Left lung (tissue), 4 donors: ENCODE measurements at regions not wholly inside any gene's neighbourhood (a gene's known extent, or its start where the extent isn't known, plus 50 kb on each side); places are given as distances from the start of the nearest gene placed in this dataset.

ENCODE experiments used
- ATAC-seq: fragments of 200-7000 bp; cut with Tn5 transposase; one replicate; pipeline ENCODE4 v1.9.1; 2020; ENCODE audit warnings: moderate library complexity
- DNase-seq, 4 donors: peaks; one replicate each; pipeline ENCODE4 v3.0.0-alpha.2; 2013 to 2020
- H3K27ac ChIP-seq, 2 donors: fragments of 200-600 bp; sonication (generic) in 1 of 2; one replicate each; pipeline versions ENCODE4 v1.5.0 to v1.8.0; 2020 to 2021
- H3K27me3 ChIP-seq, 2 donors: fragments of 200-600 bp; sonication (generic) in 1 of 2; one replicate each; pipeline versions ENCODE4 v1.5.0 to v1.8.0; 2020 to 2021
- H3K36me3 ChIP-seq, 2 donors: fragments of 200-600 bp; sonication (generic) in 1 of 2; one replicate each; pipeline versions ENCODE4 v1.5.0 to v1.8.0; 2020 to 2021
- H3K4me1 ChIP-seq, 2 donors: fragments of 200-600 bp; one replicate each; pipeline ENCODE4 v1.8.0; 2021
- H3K4me3 ChIP-seq, 2 donors: fragments of 200-600 bp; sonication (generic) in 1 of 2; one replicate each; pipeline versions ENCODE4 v1.5.0 to v1.8.0; 2020 to 2021; ENCODE audit warnings: mild to moderate bottlenecking in 1 of 2
- H3K9me3 ChIP-seq, 2 donors: fragments of 200-600 bp; sonication (generic) in 1 of 2; one replicate each; pipeline versions ENCODE4 v1.5.0 to v1.8.0; 2020 to 2021
- CTCF ChIP-seq, 2 donors: fragments of 200-600 bp; sonication (generic) in 1 of 2; IDR thresholded peaks; one replicate each; pipeline versions ENCODE4 v1.5.0 to v1.8.0; 2021; ENCODE audit warnings: antibody characterized with exemption in 2 of 2
- intact Hi-C, 2 donors: fragments of 100-400 bp; cut with DNase I; formaldehyde crosslinking; loops; one replicate each; pipeline versions ENCODE4 v1.11.2 to v1.14.2; 2022
- donor health status: DM: no; HTN: yes; CAD: no.
- donor health status: DM: no; HTN: no; CAD: no.

GRCh38 chr18:32549248-32550110, 78.8 kb upstream of the GAREM1 start:
- H3K4me3 ChIP-seq: no peak overlapping the region
- H3K36me3 ChIP-seq: no peaks in the 10 kb centered on the region
- ATAC-seq (peak; percentile 90), DNase-seq (peak in 2 of 4 donors; percentile 12 to 58)
- intact Hi-C loops: loop anchor here in 1 of 2 donors (5.0 to 10.0 kb wide), 2 partner anchors 275 to 392 kb away; no protein-coding TSS in a partner anchor
- H3K4me1 ChIP-seq: no peaks in the 10 kb centered on the region
- H3K27me3 ChIP-seq: no peaks in the 10 kb centered on the region
- peak; percentile 47 to 51 for TF ChIP-seq CTCF (IDR thresholded peaks at IDR 0.05)
- H3K27ac ChIP-seq: no peak overlapping the region
- H3K9me3 ChIP-seq: no peaks in the 10 kb centered on the region

GRCh38 chr18:32548688-32549087, 78.0 kb upstream of the GAREM1 start:
- Histone ChIP-seq H3K27ac (no peak overlapping the region), H3K4me1 (no peaks in the 10 kb centered on the region), H3K4me3 (no peak overlapping the region), H3K27me3 (no peaks in the 10 kb centered on the region), H3K36me3 (no peaks in the 10 kb centered on the region), H3K9me3 (no peaks in the 10 kb centered on the region)
- ATAC-seq (no peak), DNase-seq (no peak)
- intact Hi-C loops: loop anchor here in 1 of 2 donors (10.0 kb wide), 1 partner anchor 274 kb away; no protein-coding TSS in a partner anchor
- no peak for TF ChIP-seq CTCF (IDR thresholded peaks at IDR 0.05)

- intact Hi-C loops: loop anchor here in 1 of 2 donors (10.0 kb wide), 1 partner anchor 271 kb away; no protein-coding TSS in a partner anchor
- ATAC-seq: no peak
- H3K27ac ChIP-seq: no peak overlapping the region
- H3K27me3 ChIP-seq: no peaks in the 10 kb centered on the region
- no peak for TF ChIP-seq CTCF (IDR thresholded peaks at IDR 0.05)
- no peaks in the 10 kb centered on the region for H3K9me3 ChIP-seq
- H3K4me1 ChIP-seq: no peaks in the 10 kb centered on the region
- no peak overlapping the region for H3K4me3 ChIP-seq
- no peaks in the 10 kb centered on the region for H3K36me3 ChIP-seq
- no peak for DNase-seq
Measured at GRCh38 chr18:32545631-32546030, 74.9 kb upstream of the GAREM1 start.

- DNase-seq (no peak), ATAC-seq (no peak)
- no peak for TF ChIP-seq CTCF (IDR thresholded peaks at IDR 0.05)
- Histone ChIP-seq H3K9me3 (no peaks in the 10 kb centered on the region), H3K4me3 (no peak overlapping the region), H3K27ac (no peak overlapping the region), H3K36me3 (no peaks in the 10 kb centered on the region), H3K4me1 (no peaks in the 10 kb centered on the region), H3K27me3 (no peaks in the 10 kb centered on the region)
- intact Hi-C loops: loop anchor here in 1 of 2 donors (10.0 kb wide), 1 partner anchor 269 kb away; no protein-coding TSS in a partner anchor
Measured at GRCh38 chr18:32544088-32544487, 73.4 kb upstream of the GAREM1 start.

- no peak for ATAC-seq
- H3K36me3 ChIP-seq: no peaks in the 10 kb centered on the region
- H3K9me3 ChIP-seq: no peaks in the 10 kb centered on the region
- no peaks in the 10 kb centered on the region for H3K4me1 ChIP-seq
- no peak overlapping the region for H3K27ac ChIP-seq
- intact Hi-C loops: loop anchor here in 1 of 2 donors (10.0 kb wide), 1 partner anchor 268 kb away; no protein-coding TSS in a partner anchor
- H3K4me3 ChIP-seq: no peak overlapping the region
- no peak for TF ChIP-seq CTCF (IDR thresholded peaks at IDR 0.05)
- DNase-seq: no peak
- H3K27me3 ChIP-seq: no peaks in the 10 kb centered on the region
Measured at GRCh38 chr18:32542221-32542798, 71.6 kb upstream of the GAREM1 start.
